OCI-LY1 (cell line): ENCODE measurements at regions not wholly inside any gene's neighbourhood (a gene's known extent, or its start where the extent isn't known, plus 50 kb on each side); places are given as distances from the start of the nearest gene placed in this dataset.

Experiments used
- H2AFZ ChIP-seq: fragments of 200-600 bp; sonication (generic), shearing (Covaris generic); 2 replicates; pipeline ENCODE4 v1.6.0; 2014; ENCODE audit warnings: antibody characterized with exemption, mild to moderate bottlenecking, low read length
- H3F3A ChIP-seq: fragments of 200-600 bp; sonication (generic), shearing (Covaris generic); 2 replicates; pipeline ENCODE4 v1.6.0; 2014; ENCODE audit warnings: mild to moderate bottlenecking, antibody characterized with exemption, low read length, moderate library complexity; ENCODE audit not compliant: insufficient read depth
- H3K27ac ChIP-seq: fragments of 200-600 bp; sonication (generic); 2 replicates; pipeline ENCODE4 v1.5.1; 2014; ENCODE audit warnings: low read length, mixed run types, mild to moderate bottlenecking, low read depth; ENCODE audit not compliant: poor library complexity, severe bottlenecking
- H3K27me3 ChIP-seq: fragments of 200-600 bp; sonication (generic); 2 replicates; pipeline ENCODE4 v1.6.0; 2014; ENCODE audit warnings: antibody characterized with exemption, mild to moderate bottlenecking, low read length, moderate library complexity; ENCODE audit not compliant: insufficient read depth
- H3K36me3 ChIP-seq: fragments of 200-600 bp; sonication (generic); 2 replicates; pipeline ENCODE4 v1.6.1; 2014; ENCODE audit warnings: mild to moderate bottlenecking, antibody characterized with exemption, low read length, moderate library complexity, mixed read lengths; ENCODE audit not compliant: insufficient read depth
- H3K4me1 ChIP-seq: fragments of 200-600 bp; sonication (generic); 2 replicates; pipeline ENCODE4 v1.5.1; 2014; ENCODE audit warnings: mild to moderate bottlenecking, low read length, moderate library complexity; ENCODE audit not compliant: insufficient read depth, severe bottlenecking
- H3K4me2 ChIP-seq: fragments of 200-600 bp; sonication (generic), shearing (Covaris generic); 2 replicates; pipeline ENCODE4 v1.6.1; 2014; ENCODE audit warnings: low read length
- H3K4me3 ChIP-seq: fragments of 200-600 bp; sonication (generic); 2 replicates; pipeline ENCODE4 v1.5.1; 2014; ENCODE audit warnings: low read length, low read depth, mild to moderate bottlenecking, mixed read lengths; ENCODE audit not compliant: poor library complexity, severe bottlenecking
- H3K79me2 ChIP-seq: fragments of 200-600 bp; shearing (Covaris generic); 2 replicates; pipeline ENCODE4 v1.6.1; 2016; ENCODE audit warnings: mixed run types, low read length, mixed read lengths; ENCODE audit not compliant: insufficient read depth
- H3K9ac ChIP-seq: fragments of 200-600 bp; sonication (generic), shearing (Covaris generic); 2 replicates; pipeline ENCODE4 v1.6.1; 2014; ENCODE audit warnings: mild to moderate bottlenecking, low read length, mixed read lengths
- H3K9me2 ChIP-seq: fragments of 200-600 bp; sonication (generic), shearing (Covaris generic); 2 replicates; pipeline ENCODE4 v1.6.1; 2014; ENCODE audit warnings: low read depth, mild to moderate bottlenecking, low read length, mixed read lengths
- H3K9me3 ChIP-seq: fragments of 200-600 bp; shearing (Covaris generic); 2 replicates; pipeline ENCODE4 v1.6.1; 2014; ENCODE audit warnings: low read length, mixed read lengths
- H4K20me1 ChIP-seq: fragments of 200-600 bp; sonication (generic), shearing (Covaris generic); 2 replicates; pipeline ENCODE4 v1.6.0; 2016; ENCODE audit warnings: mild to moderate bottlenecking, low read length; ENCODE audit not compliant: insufficient read depth
- EZH2 ChIP-seq: fragments of 200-600 bp; sonication (generic), shearing (Covaris generic); IDR thresholded peaks from 2 replicates; pipeline ENCODE4 v1.8.0; 2017; ENCODE audit warnings: borderline replicate concordance, mixed run types, mild to moderate bottlenecking, antibody characterized with exemption, low read length, moderate library complexity, mixed read lengths
- TF ChIP-seq, protein P1 (sequence below): fragments of 200-600 bp; sonication (generic), shearing (Covaris generic); IDR thresholded peaks from 2 replicates; pipeline ENCODE4 v1.5.1; 2017; ENCODE audit warnings: mild to moderate bottlenecking, antibody characterized with exemption, low read length, moderate library complexity, mixed read lengths

DNA sequence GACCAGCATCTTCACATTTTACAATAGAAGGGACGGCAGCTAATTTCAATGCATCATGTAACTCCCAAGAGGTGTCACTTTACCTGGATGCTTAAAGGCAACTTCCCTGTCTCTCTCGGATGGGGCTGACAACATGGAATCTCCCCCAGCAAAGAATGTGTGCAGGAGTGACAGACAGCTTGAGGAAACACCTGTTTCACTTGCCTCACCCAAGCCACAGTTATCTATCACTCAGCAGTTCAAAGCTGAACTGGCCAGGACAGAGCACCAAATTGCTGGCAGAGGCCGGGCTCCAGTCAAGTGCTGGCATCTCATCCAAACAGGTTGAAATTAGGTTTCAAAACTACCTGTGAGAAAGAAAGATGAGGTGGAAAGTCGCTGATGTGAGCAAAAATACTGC is 538.0 kb upstream of the PLXNA2 start:
- Histone ChIP-seq H3K27ac (no peak overlapping the region), H3F3A (no peaks in the 10 kb centered on the region), H3K4me3 (no peak overlapping the region), H3K4me2 (no peak overlapping the region), H3K36me3 (no peaks in the 10 kb centered on the region), H4K20me1 (no peaks in the 10 kb centered on the region), H3K27me3 (no peaks in the 10 kb centered on the region), H3K4me1 (no peaks in the 10 kb centered on the region), H2AFZ (no peak overlapping the region), H3K9me2 (no peaks in the 10 kb centered on the region), H3K9ac (no peak overlapping the region), H3K79me2 (no peaks in the 10 kb centered on the region), H3K9me3 (no peaks in the 10 kb centered on the region)
- no peak for TF ChIP-seq EZH2
- TF ChIP-seq, protein P1, sequence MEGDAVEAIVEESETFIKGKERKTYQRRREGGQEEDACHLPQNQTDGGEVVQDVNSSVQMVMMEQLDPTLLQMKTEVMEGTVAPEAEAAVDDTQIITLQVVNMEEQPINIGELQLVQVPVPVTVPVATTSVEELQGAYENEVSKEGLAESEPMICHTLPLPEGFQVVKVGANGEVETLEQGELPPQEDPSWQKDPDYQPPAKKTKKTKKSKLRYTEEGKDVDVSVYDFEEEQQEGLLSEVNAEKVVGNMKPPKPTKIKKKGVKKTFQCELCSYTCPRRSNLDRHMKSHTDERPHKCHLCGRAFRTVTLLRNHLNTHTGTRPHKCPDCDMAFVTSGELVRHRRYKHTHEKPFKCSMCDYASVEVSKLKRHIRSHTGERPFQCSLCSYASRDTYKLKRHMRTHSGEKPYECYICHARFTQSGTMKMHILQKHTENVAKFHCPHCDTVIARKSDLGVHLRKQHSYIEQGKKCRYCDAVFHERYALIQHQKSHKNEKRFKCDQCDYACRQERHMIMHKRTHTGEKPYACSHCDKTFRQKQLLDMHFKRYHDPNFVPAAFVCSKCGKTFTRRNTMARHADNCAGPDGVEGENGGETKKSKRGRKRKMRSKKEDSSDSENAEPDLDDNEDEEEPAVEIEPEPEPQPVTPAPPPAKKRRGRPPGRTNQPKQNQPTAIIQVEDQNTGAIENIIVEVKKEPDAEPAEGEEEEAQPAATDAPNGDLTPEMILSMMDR = no peak

DNA sequence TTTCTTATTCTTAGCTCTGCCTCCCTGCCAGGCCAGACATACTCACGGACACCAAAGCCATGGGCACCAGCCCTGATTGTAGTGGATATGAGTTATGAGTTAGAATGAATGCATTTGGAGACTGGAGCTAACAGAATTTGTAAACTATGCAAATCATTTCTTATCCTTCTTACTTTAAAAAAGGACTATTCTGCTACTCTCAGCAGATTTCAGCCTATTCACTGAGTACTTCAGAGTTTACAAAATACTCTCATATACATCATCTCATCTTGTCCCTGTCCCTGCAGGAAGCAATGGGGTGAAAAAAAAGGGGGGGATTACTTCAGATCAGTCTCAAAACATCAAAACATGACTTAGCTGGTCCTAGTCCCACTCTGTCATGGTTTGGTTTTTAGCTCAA is 541.4 kb upstream of the PLXNA2 start:
- Histone ChIP-seq H3K9ac (no peak overlapping the region), H3K27ac (no peak overlapping the region), H3K4me3 (no peak overlapping the region), H4K20me1 (no peaks in the 10 kb centered on the region), H3K4me2 (no peak overlapping the region), H3K4me1 (no peaks in the 10 kb centered on the region), H3K36me3 (no peaks in the 10 kb centered on the region), H3K79me2 (no peaks in the 10 kb centered on the region), H3K27me3 (no peaks in the 10 kb centered on the region), H3F3A (no peaks in the 10 kb centered on the region), H3K9me3 (no peaks in the 10 kb centered on the region), H3K9me2 (no peaks in the 10 kb centered on the region), H2AFZ (no peak overlapping the region)
- TF ChIP-seq, protein P1 = no peak
- TF ChIP-seq EZH2 = no peak

DNA sequence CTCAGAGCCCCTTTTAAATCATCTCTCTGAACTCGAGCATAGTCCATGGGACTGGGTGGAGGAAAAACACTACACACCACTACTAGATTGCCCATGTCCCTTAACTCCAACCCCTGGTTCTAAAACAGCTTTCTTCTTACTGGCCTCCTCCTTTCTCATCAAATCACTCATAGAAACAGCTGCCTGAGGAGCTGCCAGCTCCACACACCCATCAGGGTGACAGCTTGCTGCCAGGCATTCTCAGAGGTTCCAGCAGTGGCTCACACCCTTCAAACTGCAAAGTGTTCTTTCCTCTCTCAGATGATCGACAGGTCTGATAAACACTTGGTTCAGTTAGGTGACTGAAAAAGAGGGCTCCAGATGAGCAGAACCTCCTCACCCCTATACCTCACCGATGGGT is 543.0 kb upstream of the PLXNA2 start:
- no peak overlapping the region for H3K4me2 ChIP-seq
- no peak overlapping the region for H3K9ac ChIP-seq
- TF ChIP-seq, protein P1 = no peak
- TF ChIP-seq EZH2 = no peak
- H4K20me1 ChIP-seq = no peaks in the 10 kb centered on the region
- no peaks in the 10 kb centered on the region for H3K9me3 ChIP-seq
- no peaks in the 10 kb centered on the region for H3K36me3 ChIP-seq
- no peaks in the 10 kb centered on the region for H3K79me2 ChIP-seq
- no peak overlapping the region for H2AFZ ChIP-seq
- no peaks in the 10 kb centered on the region for H3K27me3 ChIP-seq
- no peaks in the 10 kb centered on the region for H3F3A ChIP-seq
- H3K9me2 ChIP-seq = no peaks in the 10 kb centered on the region
- no peak overlapping the region for H3K27ac ChIP-seq
- H3K4me1 ChIP-seq = no peaks in the 10 kb centered on the region
- no peak overlapping the region for H3K4me3 ChIP-seq
